Stomach (tissue), 4 donors: ENCODE measurements at regions not wholly inside any gene's neighbourhood (a gene's known extent, or its start where the extent isn't known, plus 50 kb on each side); places are given as distances from the start of the nearest gene placed in this dataset.

Source experiments
- POLR2AphosphoS5 ChIP-seq, 3 donors: sonication (generic); formaldehyde crosslinking; IDR thresholded peaks; one replicate each; pipeline ENCODE4 v1.6.1; 2016; ENCODE audit warnings: antibody characterized with exemption in 3 of 3
- TF ChIP-seq, protein P1 (sequence below), 7 experiments: fragments of 450-650 bp in 4 of 7; fragments of 200-600 bp in 3 of 7; sonication (generic) in 3 of 7; IDR thresholded peaks; one replicate each; pipeline ENCODE4 v1.5.1; 2016 to 2019; ENCODE audit warnings: antibody characterized with exemption in 7 of 7, control low read depth in 2 of 7, mild to moderate bottlenecking in 1 of 7

DNA sequence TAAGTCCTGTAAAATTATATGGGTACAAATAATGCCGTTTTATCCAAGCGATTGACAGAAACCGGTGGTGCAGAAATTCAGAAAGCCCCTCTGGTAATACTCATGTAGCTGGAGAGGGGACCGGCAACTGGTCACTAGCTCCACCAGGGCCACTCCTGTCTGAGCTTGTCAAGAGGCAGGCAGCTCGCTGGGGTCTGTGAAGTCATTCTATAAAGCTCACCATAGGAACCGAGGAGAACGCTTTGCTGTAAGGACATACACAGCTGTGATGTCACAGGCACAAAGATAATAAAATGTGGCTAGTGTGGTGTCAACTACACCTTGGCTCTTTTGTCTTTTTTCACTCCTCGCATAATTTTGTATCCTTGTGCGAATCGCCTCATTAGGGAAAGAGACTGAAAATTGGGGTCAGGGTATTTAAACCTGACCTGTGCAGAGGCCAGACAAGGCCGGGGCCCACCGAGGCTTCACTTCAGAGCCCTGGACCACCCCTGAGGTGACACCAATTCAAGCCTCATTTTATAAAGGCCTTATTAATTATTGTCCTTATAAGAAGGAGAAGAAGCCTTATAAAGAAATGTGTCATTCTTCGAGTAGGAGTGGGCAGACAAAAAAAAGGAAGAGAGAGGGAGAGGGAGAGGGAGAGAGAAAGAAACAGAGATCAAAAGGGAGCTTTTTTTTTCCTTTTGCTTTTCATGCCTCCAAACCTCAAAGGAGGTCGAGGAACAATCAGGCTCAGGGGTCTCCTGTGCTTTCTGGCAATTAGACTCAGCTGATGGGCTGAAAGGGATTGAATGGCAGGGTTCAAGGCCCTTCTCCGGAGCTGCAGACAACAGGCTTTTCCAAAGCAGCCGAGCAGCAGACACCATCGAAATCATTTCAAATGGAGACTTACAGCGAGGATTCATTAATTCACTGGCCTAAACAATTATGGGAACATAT lies 813.3 kb upstream of the ARRDC4 start:
- TF ChIP-seq, protein P1, sequence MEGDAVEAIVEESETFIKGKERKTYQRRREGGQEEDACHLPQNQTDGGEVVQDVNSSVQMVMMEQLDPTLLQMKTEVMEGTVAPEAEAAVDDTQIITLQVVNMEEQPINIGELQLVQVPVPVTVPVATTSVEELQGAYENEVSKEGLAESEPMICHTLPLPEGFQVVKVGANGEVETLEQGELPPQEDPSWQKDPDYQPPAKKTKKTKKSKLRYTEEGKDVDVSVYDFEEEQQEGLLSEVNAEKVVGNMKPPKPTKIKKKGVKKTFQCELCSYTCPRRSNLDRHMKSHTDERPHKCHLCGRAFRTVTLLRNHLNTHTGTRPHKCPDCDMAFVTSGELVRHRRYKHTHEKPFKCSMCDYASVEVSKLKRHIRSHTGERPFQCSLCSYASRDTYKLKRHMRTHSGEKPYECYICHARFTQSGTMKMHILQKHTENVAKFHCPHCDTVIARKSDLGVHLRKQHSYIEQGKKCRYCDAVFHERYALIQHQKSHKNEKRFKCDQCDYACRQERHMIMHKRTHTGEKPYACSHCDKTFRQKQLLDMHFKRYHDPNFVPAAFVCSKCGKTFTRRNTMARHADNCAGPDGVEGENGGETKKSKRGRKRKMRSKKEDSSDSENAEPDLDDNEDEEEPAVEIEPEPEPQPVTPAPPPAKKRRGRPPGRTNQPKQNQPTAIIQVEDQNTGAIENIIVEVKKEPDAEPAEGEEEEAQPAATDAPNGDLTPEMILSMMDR (IDR thresholded peaks at IDR 0.05), result no peak
- TF ChIP-seq POLR2AphosphoS5 (IDR thresholded peaks at IDR 0.05), result no peak
